GDM1 (cell line): ENCODE measurements at regions not wholly inside any gene's neighbourhood (a gene's known extent, or its start where the extent isn't known, plus 50 kb on each side); places are given as distances from the start of the nearest gene placed in this dataset.

ENCODE experiments used
- DNase-seq: peaks from one replicate; lab custom pipeline; 2025; lab: John Stamatoyannopoulos, UW

DNA sequence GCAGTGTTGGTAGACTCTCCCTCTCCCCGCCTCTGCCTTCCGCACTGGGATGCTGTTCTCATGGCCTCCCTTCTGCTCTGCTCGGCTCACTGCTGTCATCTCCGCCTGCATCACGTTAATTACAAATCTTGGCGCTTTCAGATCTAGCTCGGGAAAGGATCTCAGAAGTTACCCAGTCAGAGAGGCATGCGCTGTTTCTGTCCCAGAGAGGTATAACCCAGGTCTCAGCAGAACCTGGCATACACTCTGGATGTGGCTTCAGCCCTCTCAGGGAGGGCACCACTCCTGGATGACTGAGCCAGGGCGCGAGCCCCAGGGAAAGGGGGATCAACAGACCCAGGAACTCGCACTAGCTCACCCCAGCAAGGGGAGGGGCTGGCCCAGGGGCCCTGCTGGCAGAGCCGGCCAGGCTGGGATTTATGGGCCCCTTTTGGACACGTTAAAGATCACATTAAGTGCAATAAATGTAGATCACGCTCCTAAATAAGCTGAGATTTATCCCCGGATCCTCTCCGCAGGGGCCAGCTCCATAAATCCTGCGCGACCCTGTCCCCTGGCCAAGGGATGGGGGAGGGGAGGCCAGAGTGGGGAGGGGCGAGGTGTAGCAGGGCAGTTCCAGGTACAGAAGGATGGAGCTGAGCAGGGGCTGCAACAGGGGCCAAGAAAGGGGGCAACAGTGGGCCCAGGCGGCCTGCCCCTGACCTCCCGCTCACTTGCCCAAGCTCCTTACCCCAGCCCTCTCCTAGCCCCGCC lies 101.3 kb upstream of the ZBTB40 start:
- no peak for DNase-seq

DNA sequence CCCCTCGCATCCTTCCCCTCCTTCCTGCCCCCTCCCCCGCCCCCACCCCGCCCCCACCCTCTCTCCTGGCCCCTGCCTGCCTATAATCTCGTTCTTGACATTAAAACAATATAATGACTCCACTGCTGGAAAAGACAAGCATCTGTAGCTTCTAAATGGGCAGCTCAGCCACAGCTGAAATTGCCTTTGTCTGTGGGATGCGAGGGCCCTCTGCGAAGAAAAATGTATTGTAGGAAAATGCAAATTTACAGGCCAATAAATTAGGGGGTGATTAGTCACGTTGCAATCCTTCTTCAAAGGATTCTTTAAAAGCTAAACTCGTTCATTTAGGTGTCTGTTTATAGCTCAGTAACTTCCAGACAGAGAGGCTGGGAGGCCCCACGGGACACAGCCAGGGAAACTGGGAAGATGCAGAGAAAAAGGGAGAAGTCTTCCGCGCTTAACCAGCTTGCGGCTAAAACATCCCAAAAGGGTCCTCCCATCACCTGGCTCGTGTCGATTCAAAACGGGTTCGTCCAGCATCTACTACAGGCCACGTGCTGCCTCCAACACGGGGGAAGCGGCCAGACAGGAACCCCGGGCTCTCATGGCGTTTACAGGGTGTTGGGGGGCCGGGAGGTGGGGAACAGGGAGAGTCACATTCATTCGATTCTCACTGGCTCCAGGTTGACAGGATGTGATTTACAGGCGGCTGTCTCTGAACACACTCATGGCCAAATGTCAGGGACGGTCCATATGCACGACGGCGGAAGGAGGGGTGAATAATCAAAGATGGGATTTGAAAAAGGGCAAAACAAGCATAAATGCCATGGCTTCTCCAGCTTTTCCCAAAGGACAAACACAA lies 100.5 kb upstream of the ZBTB40 start:
- DNase-seq: no peak

DNA sequence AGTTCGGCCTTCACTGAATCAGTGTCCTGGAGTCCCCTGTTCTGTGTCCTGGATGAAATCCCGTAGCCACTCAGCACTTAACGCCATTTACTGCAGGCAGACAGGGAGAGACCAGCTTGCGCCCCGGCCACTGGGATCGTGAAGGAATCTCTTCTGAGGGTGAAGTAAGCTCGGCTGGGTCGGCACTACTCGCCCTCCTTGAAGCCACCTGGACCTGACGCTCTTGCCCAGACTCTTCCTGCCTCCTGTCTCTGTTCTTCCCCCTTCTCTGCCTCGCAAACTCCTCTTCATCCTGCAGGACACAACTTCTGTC lies 99.9 kb upstream of the ZBTB40 start:
- no peak for DNase-seq

DNA sequence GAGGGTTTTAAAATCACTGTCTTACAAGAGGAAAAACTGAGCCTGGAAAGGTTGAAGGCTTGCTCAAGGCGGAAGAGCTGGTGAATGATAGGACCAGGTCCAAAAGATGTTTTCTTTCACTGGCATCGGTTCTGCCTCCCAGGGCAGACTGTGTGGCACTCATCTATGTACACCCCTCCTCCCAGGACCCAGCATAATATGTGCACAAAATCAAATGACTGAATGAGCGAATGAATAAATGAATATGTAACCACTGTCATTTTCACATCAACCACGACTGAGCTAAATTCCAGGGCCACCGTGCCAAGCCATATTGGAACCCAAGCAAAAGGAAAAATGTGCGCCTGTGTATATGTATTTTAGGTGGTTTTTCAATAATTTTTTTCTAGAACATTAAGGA lies 99.3 kb upstream of the ZBTB40 start:
- no peak for DNase-seq

DNA sequence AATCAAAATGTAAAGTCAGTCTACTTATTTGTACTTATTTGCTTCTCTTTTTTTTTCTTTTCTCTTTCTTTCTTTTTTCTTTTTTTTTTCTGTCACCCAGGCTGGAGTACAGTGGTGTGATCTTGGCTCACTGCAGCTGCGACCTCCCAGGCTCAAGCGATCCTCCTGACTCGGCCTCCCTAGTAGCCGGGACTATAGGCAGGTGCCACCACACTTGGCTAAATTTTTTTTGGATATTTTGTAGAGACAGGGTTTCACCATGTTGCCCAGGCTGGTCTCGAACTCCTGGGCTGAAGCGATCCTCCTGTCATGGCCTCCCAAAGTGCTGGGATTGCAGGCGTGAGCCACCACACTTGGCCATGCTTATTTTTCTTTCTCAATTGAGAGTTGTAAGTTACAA lies 98.8 kb upstream of the ZBTB40 start:
- no peak for DNase-seq

DNA sequence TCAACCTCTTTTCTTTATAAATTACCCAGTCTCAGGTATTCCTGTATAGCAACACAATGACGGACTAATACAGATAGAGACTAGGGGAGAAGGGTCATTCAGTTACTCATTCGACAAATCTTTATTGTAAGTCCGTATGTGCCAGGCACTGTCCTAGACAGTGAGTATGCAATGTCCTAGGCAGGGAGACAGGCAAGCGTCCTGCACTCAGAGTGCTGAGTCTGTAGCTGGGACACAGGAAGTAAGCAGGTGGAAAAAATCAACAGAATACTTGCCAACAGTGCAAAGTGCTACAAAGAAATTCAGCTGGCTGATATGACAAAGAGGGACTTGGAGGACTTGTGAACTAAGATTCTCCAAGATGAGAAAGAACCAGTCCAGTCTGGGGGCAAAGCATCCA lies 92.2 kb upstream of the ZBTB40 start:
- DNase-seq: no peak

DNA sequence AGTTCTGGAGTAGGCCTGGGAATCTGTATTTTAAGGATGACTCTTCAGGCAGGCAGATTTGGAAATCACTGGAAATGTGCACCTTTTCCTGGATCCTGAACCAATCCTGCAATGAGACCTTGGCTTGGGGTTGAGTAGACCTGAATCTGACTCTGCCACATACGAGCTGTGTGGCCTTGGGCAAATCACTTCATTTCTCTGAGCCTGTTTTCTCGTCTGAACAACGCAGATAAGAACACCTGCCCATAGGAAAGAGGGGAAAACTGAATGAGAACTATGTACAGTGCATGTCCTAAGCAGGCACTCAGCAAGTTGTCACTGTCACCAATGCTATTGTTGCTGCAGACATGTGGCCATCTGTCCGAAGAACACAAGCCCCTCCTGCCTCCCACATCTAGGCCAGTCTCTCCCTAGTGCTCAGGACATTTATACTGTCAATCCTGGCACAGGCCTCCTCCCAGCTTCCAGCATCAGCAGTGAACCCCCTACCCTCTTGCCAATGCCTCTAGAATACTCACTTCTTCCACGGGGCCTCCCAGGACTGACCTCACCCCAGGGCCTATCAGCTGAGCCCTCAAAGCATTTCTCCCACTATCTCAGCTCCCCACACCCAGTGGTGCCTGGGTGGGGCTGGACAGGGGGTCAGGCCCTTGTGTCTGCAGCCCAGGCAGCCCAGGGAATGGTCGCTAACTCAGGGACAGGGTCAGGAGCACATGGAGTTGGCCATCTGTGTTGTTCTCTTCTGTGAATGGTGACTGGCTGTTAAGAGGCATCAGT lies 88.8 kb upstream of the ZBTB40 start:
- DNase-seq: no peak

DNA sequence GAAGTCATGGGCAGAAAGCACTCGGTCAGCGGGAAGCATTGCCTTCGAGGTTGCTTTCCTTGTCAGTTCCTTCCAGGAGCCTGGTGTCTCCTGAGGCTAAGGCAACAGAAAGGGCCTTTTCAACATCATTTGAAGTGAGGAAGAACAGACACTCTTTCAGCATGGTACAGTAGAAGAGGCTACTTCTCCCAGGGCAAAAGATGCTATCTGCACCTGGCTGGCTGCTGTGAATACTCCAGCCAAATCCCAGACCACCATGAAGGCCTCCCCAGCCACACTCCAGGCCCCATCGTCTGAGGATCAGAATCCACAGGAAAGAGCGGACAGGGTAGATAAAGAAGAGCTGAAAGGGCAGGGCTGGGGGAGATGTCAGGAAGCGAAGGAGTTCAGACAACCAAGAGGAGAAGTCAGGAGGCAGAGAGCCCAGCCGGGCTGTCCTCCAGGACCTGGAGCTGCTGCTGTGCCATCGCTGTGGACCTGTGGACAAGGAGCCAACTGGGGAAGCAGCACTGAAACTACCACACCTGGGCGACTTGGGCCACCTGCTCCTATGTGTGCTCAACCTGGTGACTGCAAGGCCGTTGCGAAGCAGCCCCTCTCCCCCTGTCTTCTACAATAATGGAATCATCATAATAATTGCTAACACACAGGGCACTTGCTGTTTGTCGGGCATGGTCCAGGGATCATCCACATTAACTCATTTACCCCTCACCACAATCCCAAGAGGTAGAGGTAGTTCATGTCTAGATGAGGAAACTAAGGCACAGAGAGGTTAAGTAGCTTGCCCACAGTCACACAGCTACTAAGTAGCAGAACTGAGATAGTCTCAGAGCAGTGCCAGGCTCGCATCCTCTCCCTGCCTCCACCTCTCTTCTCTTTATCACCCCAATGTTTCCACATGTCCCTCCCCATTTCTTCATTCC lies 88.0 kb upstream of the ZBTB40 start:
- no peak for DNase-seq

DNA sequence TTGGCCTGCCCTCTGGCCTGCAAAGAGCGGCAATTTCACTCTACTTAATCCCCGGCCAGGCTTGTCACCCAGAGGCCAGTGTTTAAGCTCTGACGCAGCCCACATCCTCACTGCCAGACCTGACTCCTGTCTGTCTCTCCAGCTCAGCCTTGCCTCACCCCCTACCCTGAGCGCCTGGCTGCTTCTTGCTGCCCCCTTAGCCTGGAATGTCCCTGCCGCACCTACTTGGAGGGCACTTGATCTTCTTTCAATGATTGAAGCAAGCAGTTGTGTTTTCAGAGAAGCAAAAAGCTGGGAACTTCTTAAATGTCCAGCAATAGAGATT lies 87.4 kb upstream of the ZBTB40 start:
- DNase-seq: no peak

DNA sequence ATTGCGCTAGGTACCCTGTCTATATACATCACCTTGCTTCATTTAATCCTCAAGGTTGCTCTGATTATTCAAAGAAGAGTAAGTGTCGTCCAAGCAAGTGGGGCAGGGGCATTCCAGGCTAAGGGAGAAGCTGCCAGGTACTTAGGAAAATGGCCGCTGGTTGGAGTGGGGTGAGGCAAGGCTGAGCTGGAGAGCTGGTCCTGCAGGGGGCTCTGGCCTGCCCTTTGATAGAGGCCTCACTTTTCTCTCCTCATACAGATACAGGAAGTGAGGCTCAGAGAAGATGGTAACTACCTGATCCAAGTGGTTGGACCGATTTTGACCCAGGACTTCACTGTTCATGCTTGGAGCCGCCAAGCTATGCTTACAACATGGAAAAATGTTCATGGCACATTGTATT lies 86.9 kb upstream of the ZBTB40 start:
- DNase-seq: no peak

DNA sequence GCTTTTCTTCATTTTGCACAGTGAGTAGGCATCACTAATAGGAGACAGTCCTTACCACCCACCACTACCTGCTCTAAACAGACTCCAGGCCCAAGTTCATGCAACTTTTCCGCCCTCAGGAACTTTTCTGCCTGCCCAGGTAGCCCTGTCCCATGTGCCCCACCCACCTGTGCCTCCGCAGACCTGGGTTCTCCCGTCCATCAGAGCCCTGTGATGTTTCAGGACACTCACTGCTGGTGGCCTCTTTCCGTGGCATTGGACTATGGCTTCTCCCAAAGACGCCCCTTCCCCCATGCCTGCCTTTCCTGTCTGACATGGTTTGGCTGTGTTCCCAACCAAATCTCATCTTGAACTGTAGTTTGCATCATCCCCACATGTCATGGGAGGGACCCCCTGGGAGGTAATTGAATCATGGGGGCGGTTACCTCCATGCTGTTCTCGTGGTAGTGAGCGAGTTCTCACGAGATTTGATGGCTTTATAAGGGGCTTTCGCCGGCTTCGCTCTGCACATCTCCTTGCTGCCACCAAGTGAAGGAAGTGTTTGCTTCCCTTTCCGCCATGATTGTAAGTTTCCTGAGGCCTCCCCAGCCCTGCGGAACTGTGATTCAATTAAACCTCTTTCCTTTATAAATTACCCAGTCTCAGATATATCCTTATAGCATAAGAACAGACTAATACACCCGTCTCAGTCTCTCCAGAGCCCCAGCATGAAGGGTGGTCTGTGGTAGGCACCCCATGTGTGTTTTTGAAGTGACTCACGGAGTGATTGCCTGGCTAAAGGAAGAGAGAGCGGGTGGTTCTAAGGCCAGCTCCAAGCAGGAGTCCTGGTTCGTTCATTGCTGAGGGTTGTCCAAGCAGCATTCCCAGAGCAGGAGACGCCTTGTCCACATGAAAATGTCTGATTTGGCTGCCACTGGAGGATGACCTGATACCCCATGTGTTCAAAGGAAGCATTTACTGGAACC lies 86.0 kb upstream of the ZBTB40 start:
- DNase-seq: no peak

DNA sequence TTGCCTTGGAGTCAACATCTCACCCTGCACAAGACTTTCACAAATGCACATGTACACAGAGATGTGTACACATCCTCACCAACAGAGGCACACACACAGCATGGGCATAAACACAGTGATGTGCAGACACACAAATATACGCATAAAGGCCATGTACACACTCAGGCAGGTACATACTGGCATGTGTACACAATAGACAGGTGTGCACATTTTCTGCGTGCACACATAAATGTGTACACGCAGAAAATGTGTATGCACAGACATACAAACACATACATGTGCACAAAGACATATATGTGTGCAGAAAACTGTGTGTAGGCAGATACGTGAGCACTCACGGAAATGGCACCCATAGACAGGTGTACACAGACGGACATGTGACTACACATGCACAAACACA lies 85.3 kb upstream of the ZBTB40 start:
- DNase-seq: no peak

DNA sequence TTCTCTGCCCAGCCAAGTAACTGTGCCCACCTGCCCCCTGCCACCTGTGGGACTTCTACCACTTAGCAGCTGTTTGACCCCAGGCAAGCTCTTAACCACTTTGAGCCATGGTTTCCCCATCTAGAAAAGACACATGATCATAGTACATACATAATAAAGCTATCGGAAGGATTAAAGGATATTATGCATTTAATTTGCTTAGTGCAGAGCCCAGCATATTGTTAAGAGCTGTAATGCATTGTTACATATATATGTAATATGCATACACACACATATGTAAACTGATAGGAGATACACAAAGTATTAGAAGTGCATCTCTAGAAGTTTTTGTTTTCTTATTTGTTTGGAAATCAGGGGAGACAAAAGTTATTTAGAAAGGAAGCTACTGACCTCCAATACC lies 83.5 kb upstream of the ZBTB40 start:
- DNase-seq: no peak

DNA sequence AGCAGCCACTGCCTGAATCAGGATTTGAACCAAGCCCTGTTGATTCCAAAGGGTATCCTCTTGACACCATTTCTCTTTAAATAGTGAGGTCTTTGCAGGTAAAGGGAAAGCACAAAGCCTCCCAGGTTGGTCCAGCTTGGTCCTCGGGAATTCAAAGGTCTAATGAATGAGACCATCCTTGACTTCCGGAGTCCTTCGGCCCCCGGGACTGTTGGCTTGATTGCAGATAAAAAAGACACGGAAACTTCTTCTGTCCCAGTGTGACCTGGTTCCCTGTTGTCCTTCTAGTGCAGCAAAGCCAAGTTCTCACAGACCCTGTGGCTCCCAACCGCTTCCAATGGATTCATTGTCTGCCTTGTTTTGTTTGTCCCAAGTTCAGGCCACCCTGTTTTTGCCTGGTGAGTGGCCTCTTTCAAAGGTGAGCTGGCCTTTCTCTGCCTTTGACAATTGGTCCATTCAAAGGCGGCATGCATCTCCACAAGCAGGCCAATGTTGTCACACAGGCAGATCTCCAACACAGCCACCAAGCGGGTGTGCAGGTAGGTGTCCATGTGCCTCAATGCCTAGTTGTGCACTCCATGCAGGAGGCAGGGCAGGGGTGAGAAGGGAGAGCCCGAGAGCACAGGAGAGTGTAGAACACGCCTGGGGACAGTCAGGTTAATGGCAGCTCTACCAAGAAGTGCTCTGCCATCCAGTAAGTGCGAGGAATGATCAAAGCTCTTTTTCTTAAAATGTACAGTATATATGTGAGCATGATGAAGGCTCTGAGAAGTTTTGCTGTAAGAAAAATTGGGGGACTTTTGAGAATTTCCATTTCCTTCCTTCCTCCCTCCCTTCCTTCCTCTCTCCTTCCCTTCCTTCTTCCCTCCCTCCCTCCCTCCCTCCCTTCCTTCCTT lies 82.1 kb upstream of the ZBTB40 start:
- no peak for DNase-seq

DNA sequence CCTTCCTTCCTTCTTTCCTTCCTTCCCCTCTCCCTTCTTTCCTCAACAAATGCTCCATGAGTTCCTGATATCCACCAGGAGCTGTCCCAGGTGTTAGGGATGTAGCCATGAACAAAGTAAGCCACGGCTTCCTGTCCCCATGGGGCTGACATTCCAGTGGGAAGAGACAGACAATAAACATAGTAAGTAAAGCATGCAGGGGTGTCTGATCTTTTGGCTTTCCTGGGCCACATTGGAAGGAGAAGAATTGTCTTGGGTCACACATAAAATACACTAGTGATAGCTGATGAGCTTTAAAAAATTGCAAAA lies 81.5 kb upstream of the ZBTB40 start:
- DNase-seq: no peak

DNA sequence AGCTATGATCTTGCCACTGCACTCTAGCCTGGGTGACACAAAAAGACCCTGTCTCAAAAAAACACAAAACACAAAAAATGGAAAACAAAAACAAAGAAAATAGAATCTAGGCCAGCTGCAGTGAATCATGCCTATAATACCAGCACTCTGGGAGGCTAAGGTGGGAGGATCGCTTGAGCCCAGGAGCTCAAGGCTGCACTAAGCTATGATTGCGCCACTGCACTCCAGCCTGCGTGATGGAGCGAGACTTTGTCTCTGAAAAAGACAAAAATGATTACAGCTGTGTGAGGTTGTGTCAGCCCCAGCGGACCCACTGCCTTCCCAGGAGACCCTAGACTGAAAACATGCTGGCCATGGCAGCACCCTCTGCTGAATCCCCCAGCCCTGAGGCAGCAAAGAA lies 80.2 kb upstream of the ZBTB40 start:
- no peak for DNase-seq

DNA sequence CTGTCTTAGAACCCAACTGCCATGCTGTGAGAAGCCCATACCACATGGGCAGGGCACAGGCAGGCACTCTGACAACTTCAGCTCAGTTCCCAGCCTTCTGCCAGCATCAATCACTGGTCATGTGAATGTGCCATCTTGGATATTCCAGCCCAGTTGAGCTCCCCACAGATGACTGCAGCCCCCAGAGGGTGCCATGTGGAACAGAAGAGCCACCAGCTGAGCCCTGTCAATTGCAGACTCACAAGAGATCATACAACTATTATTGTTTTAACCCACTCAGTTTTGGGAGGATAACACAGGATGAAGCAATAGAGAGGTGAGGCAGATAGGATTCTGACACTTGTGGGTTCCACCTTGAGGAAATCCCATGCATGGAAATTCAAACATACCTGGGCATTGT lies 78.4 kb upstream of the ZBTB40 start:
- no peak for DNase-seq

DNA sequence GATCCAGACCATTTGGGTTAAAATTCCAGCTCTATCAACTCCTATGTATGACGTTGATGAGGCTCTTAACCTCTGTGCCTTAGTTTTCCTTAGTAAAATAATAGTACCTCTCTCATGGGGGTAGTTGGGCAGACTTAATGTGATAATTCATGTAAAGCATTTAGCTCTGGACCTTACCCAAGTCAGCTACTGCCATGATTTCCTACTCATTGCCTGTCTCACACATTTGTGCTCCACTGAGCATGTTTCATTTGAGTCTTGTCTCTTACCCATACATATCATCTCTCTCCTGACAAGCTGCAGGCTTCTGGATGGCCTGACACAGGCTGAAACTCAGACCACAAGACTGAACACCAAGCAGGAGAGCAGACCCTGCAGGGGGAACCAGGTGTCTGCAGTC lies 77.7 kb upstream of the ZBTB40 start:
- no peak for DNase-seq

DNA sequence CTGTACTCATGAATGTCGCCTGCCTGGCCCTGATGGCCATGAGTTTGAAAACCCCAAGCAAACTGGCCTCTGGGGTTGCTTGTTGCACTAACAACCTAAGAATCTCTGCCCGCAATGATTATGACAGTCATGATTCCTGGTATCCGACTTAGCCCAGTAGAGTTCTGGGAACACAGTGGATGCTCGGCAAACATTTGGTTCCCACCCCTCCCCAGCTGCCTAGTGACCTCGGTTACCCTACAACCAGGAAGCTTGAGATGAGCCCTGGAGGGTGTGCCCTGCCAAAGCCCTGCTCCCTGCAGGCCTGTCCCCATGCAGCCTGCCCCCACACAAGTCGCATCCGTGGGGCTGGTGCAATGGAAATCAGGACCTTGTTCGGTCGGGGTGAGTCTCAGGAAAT lies 76.0 kb upstream of the ZBTB40 start:
- no peak for DNase-seq

DNA sequence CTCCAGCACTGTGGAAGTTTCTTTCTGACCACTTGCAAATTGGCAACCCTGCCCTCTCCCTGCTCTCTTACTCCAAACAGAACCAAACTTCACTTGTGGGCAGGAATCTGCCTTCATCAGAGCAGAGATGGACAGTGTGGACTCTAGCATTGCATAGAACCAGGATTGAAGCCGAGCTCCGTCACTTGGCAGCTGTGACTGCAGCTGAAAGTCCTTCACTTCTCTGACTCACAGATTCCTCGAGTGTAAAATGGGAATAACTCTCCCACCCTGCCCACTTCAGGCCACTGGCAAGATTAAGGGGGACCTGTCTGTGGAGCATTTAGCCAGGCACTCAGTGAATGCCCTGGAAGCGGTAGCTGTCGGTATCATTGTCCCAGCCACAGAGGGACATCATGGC lies 75.7 kb upstream of the ZBTB40 start:
- DNase-seq: no peak
